ENCODE measurements at regions not wholly inside any gene's neighbourhood (a gene's known extent, or its start where the extent isn't known, plus 50 kb on each side); places are given as distances from the start of the nearest gene placed in this dataset.

GRCh38 chr18:56030060-56030459 is 442.1 kb upstream of the TCF4 start:
- TF ChIP-seq CTCF (IDR thresholded peaks at IDR 0.05), result no peak
- no peak for TF ChIP-seq MAX (IDR thresholded peaks at IDR 0.05)
- no peak for TF ChIP-seq POLR2A (IDR thresholded peaks at IDR 0.05; ENCODE audit: low read length)
- no peak for TF ChIP-seq EHMT2 (IDR thresholded peaks at IDR 0.05; ENCODE audit: low read depth)
- TF ChIP-seq RCOR1 (IDR thresholded peaks at IDR 0.05; ENCODE audit: low read depth, low read length), result no peak
- no peak for TF ChIP-seq REST (IDR thresholded peaks at IDR 0.05)
- no peak for TF ChIP-seq EP300 (IDR thresholded peaks at IDR 0.05)
- no peak for TF ChIP-seq FOSL2 (IDR thresholded peaks at IDR 0.05)
- TF ChIP-seq FOSL2 (CRISPR knock-in tag; IDR thresholded peaks at IDR 0.05), result no peak
